Natural killer cell (primary cell): ENCODE measurements at regions not wholly inside any gene's neighbourhood (a gene's known extent, or its start where the extent isn't known, plus 50 kb on each side); places are given as distances from the start of the nearest gene placed in this dataset.

ENCODE experiments used
- ATAC-seq, 3 donors: fragments of 150-1000 bp in 2 of 3; fragments of 200-7000 bp in 1 of 3; cut with Tn5 transposase; 1 replicate in 1 of 3; 2 replicates in 2 of 3; pipeline ENCODE4 v1.10.0; 2021; ENCODE audit warnings: mild to moderate bottlenecking in 2 of 3, moderate library complexity in 2 of 3
- DNase-seq, 2 donors: peaks; one replicate each; pipeline versions ENCODE4 v3.0.0 to v3.0.0-alpha.2; 2013 to 2021; ENCODE audit warnings: mixed read lengths in 1 of 2
- H3K27ac ChIP-seq: one replicate; pipeline ENCODE4 v1.5.1; 2013; ENCODE audit warnings: mild to moderate bottlenecking, low read length
- H3K27me3 ChIP-seq: one replicate; pipeline ENCODE4 v1.6.1; 2013; ENCODE audit warnings: low read length; ENCODE audit not compliant: control insufficient read depth, insufficient read depth
- H3K36me3 ChIP-seq: one replicate; pipeline ENCODE4 v1.6.1; 2013; ENCODE audit warnings: low read length; ENCODE audit not compliant: control insufficient read depth, insufficient read depth
- H3K4me1 ChIP-seq: one replicate; pipeline ENCODE4 v1.6.1; 2013; ENCODE audit warnings: low read length; ENCODE audit not compliant: control insufficient read depth, insufficient read depth
- H3K4me3 ChIP-seq: one replicate; pipeline ENCODE4 v1.5.1; 2013; ENCODE audit warnings: low read length
- H3K9me3 ChIP-seq: one replicate; pipeline ENCODE4 v1.6.1; 2013; ENCODE audit warnings: low read length; ENCODE audit not compliant: control insufficient read depth, insufficient read depth
- H3K27ac Mint-ChIP-seq, 2 donors: one replicate each; pipeline ENCODE4 v1.8.0; 2022; ENCODE audit warnings: mild to moderate bottlenecking in 2 of 2, mixed read lengths in 2 of 2, moderate library complexity in 1 of 2
- H3K27me3 Mint-ChIP-seq, 2 donors: one replicate each; pipeline ENCODE4 v1.8.0; 2022; ENCODE audit warnings: low read depth in 2 of 2, mixed read lengths in 2 of 2
- H3K36me3 Mint-ChIP-seq: one replicate; pipeline ENCODE4 v1.8.0; 2022; ENCODE audit warnings: mixed read lengths
- H3K4me1 Mint-ChIP-seq, 2 donors: one replicate each; pipeline ENCODE4 v1.8.0; 2022; ENCODE audit warnings: mixed read lengths in 2 of 2
- H3K4me3 Mint-ChIP-seq: one replicate; pipeline ENCODE4 v1.8.0; 2022; ENCODE audit warnings: mild to moderate bottlenecking, moderate library complexity, mixed read lengths
- H3K9me3 Mint-ChIP-seq, 2 donors: one replicate each; pipeline ENCODE4 v1.8.0; 2022; ENCODE audit warnings: mixed read lengths in 2 of 2
- CTCF ChIP-seq: fragments of 200-600 bp; IDR thresholded peaks from one replicate; pipeline ENCODE4 v1.8.0; 2022; ENCODE audit warnings: antibody characterized with exemption
- WGBS: methylation state at CpG from one replicate; pipeline ENCODE4 v1.1.7; 2013; ENCODE audit warnings: missing lambda C conversion rate; ENCODE audit not compliant: insufficient coverage; 5-methylcytosine and 5-hydroxymethylcytosine counted together
- intact Hi-C: fragments of 100-400 bp; cut with micrococcal nuclease; formaldehyde crosslinking; loops from one replicate; pipeline ENCODE4 v1.14.2; 2022

- Mint-ChIP-seq H3K9me3 (no peaks in the 10 kb centered on the region), H3K4me3 (no peak overlapping the region), H3K27ac (no peak overlapping the region), H3K27me3 (peaks cover 0 to 8% of the 10 kb centered on the region in 2 donors), H3K36me3 (no peaks in the 10 kb centered on the region), H3K4me1 (no peaks in the 10 kb centered on the region)
- DNase-seq (no peak), ATAC-seq (no peak)
- Histone ChIP-seq H3K36me3 (no peaks in the 10 kb centered on the region), H3K27ac (no peak overlapping the region), H3K4me1 (no peaks in the 10 kb centered on the region), H3K4me3 (no peak overlapping the region), H3K27me3 (no peaks in the 10 kb centered on the region), H3K9me3 (no peaks in the 10 kb centered on the region)
- TF ChIP-seq CTCF = no peak
- WGBS = 89% methylated on average over 15 of the region's 15 CpGs
- intact Hi-C loops = no loop called here
Observed at GRCh38 chr6:140050101-140050995, 675.9 kb upstream of the CITED2 start.

- H3K36me3 Mint-ChIP-seq = no peaks in the 10 kb centered on the region
- Histone ChIP-seq H3K36me3 (no peaks in the 10 kb centered on the region), H3K9me3 (no peaks in the 10 kb centered on the region), H3K27me3 (no peaks in the 10 kb centered on the region), H3K27ac (no peak overlapping the region), H3K4me1 (no peaks in the 10 kb centered on the region), H3K4me3 (no peak overlapping the region)
- DNase-seq (no peak), ATAC-seq (no peak)
- intact Hi-C loops = no loop called here
- H3K9me3 Mint-ChIP-seq = no peaks in the 10 kb centered on the region
- TF ChIP-seq CTCF = no peak
- peaks cover 0 to 8% of the 10 kb centered on the region in 2 donors for H3K27me3 Mint-ChIP-seq
- WGBS = 94% methylated on average over 2 of the region's 2 CpGs
- peaks cover 0 to 2% of the 10 kb centered on the region in 2 donors for H3K4me1 Mint-ChIP-seq
- no peak overlapping the region for H3K27ac Mint-ChIP-seq
- H3K4me3 Mint-ChIP-seq = no peak overlapping the region
Observed at GRCh38 chr6:140049251-140049650, 674.8 kb upstream of the CITED2 start.

GRCh38 chr6:140048202-140048790, 673.8 kb upstream of the CITED2 start:
- no peaks in the 10 kb centered on the region for H3K36me3 Mint-ChIP-seq
- 20% methylated on average over 1 of the region's 2 CpGs for WGBS
- no peak for ATAC-seq

More at GRCh38 chr6:140048202-140048790, 673.8 kb upstream of the CITED2 start:
- intact Hi-C loops = no loop called here
- no peaks in the 10 kb centered on the region for H3K9me3 Mint-ChIP-seq
- Histone ChIP-seq H3K9me3 (no peaks in the 10 kb centered on the region), H3K4me3 (no peak overlapping the region), H3K36me3 (no peaks in the 10 kb centered on the region), H3K4me1 (no peaks in the 10 kb centered on the region), H3K27me3 (no peaks in the 10 kb centered on the region), H3K27ac (no peak overlapping the region)
- H3K4me1 Mint-ChIP-seq = peaks cover 9 to 11% of the 10 kb centered on the region in 2 donors
- DNase-seq = no peak
- no peak overlapping the region for H3K4me3 Mint-ChIP-seq
- peaks cover 0 to 8% of the 10 kb centered on the region in 2 donors for H3K27me3 Mint-ChIP-seq
- H3K27ac Mint-ChIP-seq = no peak overlapping the region
- no peak for TF ChIP-seq CTCF
